Neuronal stem cell (in vitro differentiated cells): ENCODE measurements at regions not wholly inside any gene's neighbourhood (a gene's known extent, or its start where the extent isn't known, plus 50 kb on each side); places are given as distances from the start of the nearest gene placed in this dataset.

Experiments
- DNase-seq: peaks from one replicate; pipeline ENCODE4 v3.0.0-alpha.2; 2013; ENCODE audit warnings: low spot score
- H2AFZ ChIP-seq: one replicate; pipeline ENCODE4 v1.6.1; 2013; ENCODE audit warnings: mild to moderate bottlenecking, low read length, inconsistent platforms
- H2AK5ac ChIP-seq: 2 replicates; pipeline ENCODE4 v1.6.1; 2013; ENCODE audit warnings: low read depth, mild to moderate bottlenecking, inconsistent platforms, low read length, moderate library complexity, mixed read lengths
- H2BK120ac ChIP-seq: 2 replicates; pipeline ENCODE4 v1.6.1; 2013; ENCODE audit warnings: low read depth, mild to moderate bottlenecking, inconsistent platforms, low read length, moderate library complexity, mixed read lengths
- H2BK12ac ChIP-seq: one replicate; pipeline ENCODE4 v1.6.1; 2013; ENCODE audit warnings: low read length, inconsistent platforms
- H2BK15ac ChIP-seq: 2 replicates; pipeline ENCODE4 v1.6.1; 2013; ENCODE audit warnings: mild to moderate bottlenecking, low read length, inconsistent platforms, mixed read lengths
- H2BK5ac ChIP-seq: one replicate; pipeline ENCODE4 v1.6.1; 2013; ENCODE audit warnings: inconsistent platforms, mild to moderate bottlenecking, low read length, moderate library complexity
- H3K14ac ChIP-seq: one replicate; pipeline ENCODE4 v1.6.1; 2013; ENCODE audit warnings: low read length, inconsistent platforms
- H3K18ac ChIP-seq: 2 replicates; pipeline ENCODE4 v1.6.1; 2013; ENCODE audit warnings: low read length, inconsistent platforms
- H3K23ac ChIP-seq: 2 replicates; pipeline ENCODE4 v1.6.1; 2013; ENCODE audit warnings: low read depth, mild to moderate bottlenecking, mixed read lengths, low read length, inconsistent platforms; ENCODE audit not compliant: poor library complexity
- H3K27ac ChIP-seq: replicated peaks from 3 replicates; pipeline ENCODE4 v1.5.1; 2013; ENCODE audit warnings: low read length, inconsistent platforms
- H3K27me3 ChIP-seq, 3 experiments: 2 replicates each; pipeline ENCODE4 v1.6.1; 2013; ENCODE audit warnings: low read length in 3 of 3, mild to moderate bottlenecking in 2 of 3, inconsistent platforms in 1 of 3, low read depth in 1 of 3, mixed read lengths in 1 of 3, moderate library complexity in 1 of 3; ENCODE audit not compliant: control insufficient read depth in 3 of 3, insufficient read depth in 3 of 3
- H3K36me3 ChIP-seq, 2 donors: replicated peaks in 1 of 2; 2 replicates each; pipeline ENCODE4 v1.6.1; 2013; ENCODE audit warnings: low read length in 2 of 2; ENCODE audit not compliant: control insufficient read depth in 2 of 2, insufficient read depth in 2 of 2
- H3K4ac ChIP-seq: 2 replicates; pipeline ENCODE4 v1.6.1; 2013; ENCODE audit warnings: inconsistent platforms, mild to moderate bottlenecking, low read length, moderate library complexity
- H3K4me1 ChIP-seq, 2 donors: 1 replicate in 1 of 2; 2 replicates in 1 of 2; pipeline ENCODE4 v1.6.1; 2013; ENCODE audit warnings: low read length in 2 of 2, low read depth in 1 of 2; ENCODE audit not compliant: control insufficient read depth in 2 of 2, insufficient read depth in 1 of 2
- H3K4me2 ChIP-seq: one replicate; pipeline ENCODE4 v1.6.1; 2013; ENCODE audit warnings: mild to moderate bottlenecking, low read length, inconsistent platforms; ENCODE audit not compliant: insufficient read depth, poor library complexity, severe bottlenecking
- H3K4me3 ChIP-seq, 2 donors: 2 replicates each; pipeline ENCODE4 v1.5.1; 2013; ENCODE audit warnings: low read length in 2 of 2, mild to moderate bottlenecking in 2 of 2, inconsistent platforms in 1 of 2, moderate library complexity in 1 of 2
- H3K79me1 ChIP-seq: one replicate; pipeline ENCODE4 v1.6.1; 2013; ENCODE audit warnings: low read depth, mild to moderate bottlenecking, inconsistent platforms, low read length, moderate library complexity
- H3K9ac ChIP-seq: one replicate; pipeline ENCODE4 v1.6.1; 2013; ENCODE audit warnings: mild to moderate bottlenecking, low read depth, low read length, inconsistent platforms; ENCODE audit not compliant: poor library complexity
- H3K9me3 ChIP-seq, 2 donors: replicated peaks in 1 of 2; 2 replicates each; pipeline versions ENCODE3 to v1.6.1; 2013; ENCODE audit warnings: low read length in 2 of 2, mild to moderate bottlenecking in 2 of 2, inconsistent platforms in 1 of 2, low read depth in 1 of 2, mixed read lengths in 1 of 2, moderate library complexity in 1 of 2; ENCODE audit not compliant: control insufficient read depth in 2 of 2, insufficient read depth in 1 of 2
- H4K8ac ChIP-seq: one replicate; pipeline ENCODE4 v1.6.1; 2013; ENCODE audit warnings: low read depth, mild to moderate bottlenecking, inconsistent platforms, low read length, moderate library complexity
- H4K91ac ChIP-seq: one replicate; pipeline ENCODE4 v1.6.1; 2013; ENCODE audit warnings: low read length, low read depth, mild to moderate bottlenecking, inconsistent platforms; ENCODE audit not compliant: poor library complexity
- WGBS, 2 donors: extraction: QIAGEN DNeasy Blood & Tissue Kit; methylation state at CpG; one replicate each; pipeline ENCODE4 v1.1.7; 2013; ENCODE audit warnings: missing lambda C conversion rate in 2 of 2, mixed read lengths in 1 of 2; ENCODE audit not compliant: insufficient read length in 2 of 2, insufficient replicate concordance in 1 of 2; ENCODE audit errors: extremely low coverage in 2 of 2; 5-methylcytosine and 5-hydroxymethylcytosine counted together

- no peak overlapping the region for H3K23ac ChIP-seq
- H4K8ac ChIP-seq, result no peak overlapping the region
- no peak overlapping the region for H4K91ac ChIP-seq
- H3K36me3 ChIP-seq, result no peaks in the 10 kb centered on the region
- no peak overlapping the region for H3K14ac ChIP-seq
- H2BK120ac ChIP-seq, result no peak overlapping the region
- H2BK15ac ChIP-seq, result no peak overlapping the region
- H2AK5ac ChIP-seq, result no peak overlapping the region
- H3K4me2 ChIP-seq, result no peak overlapping the region
- H3K9me3 ChIP-seq, result no peaks in the 10 kb centered on the region
- no peak overlapping the region for H2BK5ac ChIP-seq
- H2BK12ac ChIP-seq, result no peak overlapping the region
- H3K9ac ChIP-seq, result no peak overlapping the region
- H3K18ac ChIP-seq, result no peak overlapping the region
- no peak overlapping the region for H3K27ac ChIP-seq
- H2AFZ ChIP-seq, result peak overlapping the region; percentile 34
- H3K4me3 ChIP-seq, result no peak overlapping the region
- no peaks in the 10 kb centered on the region for H3K27me3 ChIP-seq
- no peaks in the 10 kb centered on the region for H3K4me1 ChIP-seq
- no CpG with 5 or more reads among the region's 15 CpGs for WGBS, 2 donors
- no peak overlapping the region for H3K4ac ChIP-seq
- H3K79me1 ChIP-seq, result no peaks in the 10 kb centered on the region
- DNase-seq, result no peak
Observed at GRCh38 chr13:85363504-85363903, 435.7 kb downstream of the SLITRK6 start.

- H2BK5ac ChIP-seq, result no peak overlapping the region
- no peak overlapping the region for H3K9ac ChIP-seq
- H3K4me1 ChIP-seq, result no peaks in the 10 kb centered on the region
- no peak overlapping the region for H4K8ac ChIP-seq
- no peak overlapping the region for H2BK120ac ChIP-seq
- no CpG with 5 or more reads among the region's 29 CpGs for whole genome bisulfite sequencing, 2 donors
- H3K9me3 ChIP-seq, result no peaks in the 10 kb centered on the region
- H3K4me2 ChIP-seq, result no peak overlapping the region
- no peak overlapping the region for H3K23ac ChIP-seq
- no peak overlapping the region for H2BK12ac ChIP-seq
- no peak overlapping the region for H3K27ac ChIP-seq
- no peak overlapping the region for H2AK5ac ChIP-seq
- no peak overlapping the region for H3K4me3 ChIP-seq
- no peaks in the 10 kb centered on the region for H3K27me3 ChIP-seq
- H2BK15ac ChIP-seq, result no peak overlapping the region
- no peak overlapping the region for H3K4ac ChIP-seq
- no peak overlapping the region for H3K18ac ChIP-seq
- no peak overlapping the region for H2AFZ ChIP-seq
- H3K36me3 ChIP-seq, result no peaks in the 10 kb centered on the region
- no peak for DNase-seq
- no peaks in the 10 kb centered on the region for H3K79me1 ChIP-seq
- H4K91ac ChIP-seq, result no peak overlapping the region
- no peak overlapping the region for H3K14ac ChIP-seq
Observed at GRCh38 chr13:85362980-85363379, 436.2 kb downstream of the SLITRK6 start.

- Histone ChIP-seq H2AK5ac (no peak overlapping the region), H2BK15ac (no peak overlapping the region), H3K4me3 (no peak overlapping the region), H3K4me1 (no peaks in the 10 kb centered on the region), H2BK12ac (no peak overlapping the region), H3K9me3 (no peaks in the 10 kb centered on the region), H3K9ac (no peak overlapping the region), H2AFZ (no peak overlapping the region), H3K23ac (no peak overlapping the region), H3K4ac (no peak overlapping the region), H3K4me2 (no peak overlapping the region), H3K27ac (no peak overlapping the region), H3K14ac (no peak overlapping the region), H4K91ac (no peak overlapping the region), H3K79me1 (no peaks in the 10 kb centered on the region), H2BK120ac (no peak overlapping the region), H3K36me3 (no peaks in the 10 kb centered on the region), H4K8ac (no peak overlapping the region), H2BK5ac (no peak overlapping the region), H3K18ac (no peak overlapping the region), H3K27me3 (no peaks in the 10 kb centered on the region)
- no CpG with 5 or more reads among the region's 5 CpGs for WGBS, 2 donors
- no peak for DNase-seq
Observed at GRCh38 chr13:85347251-85347650, 452.0 kb downstream of the SLITRK6 start.

- Histone ChIP-seq H3K4me3 (no peak overlapping the region), H4K8ac (no peak overlapping the region), H2BK5ac (no peak overlapping the region), H2AFZ (no peak overlapping the region), H3K27me3 (no peaks in the 10 kb centered on the region), H3K36me3 (no peaks in the 10 kb centered on the region), H2BK15ac (no peak overlapping the region), H3K23ac (no peak overlapping the region), H3K9me3 (no peaks in the 10 kb centered on the region), H3K27ac (no peak overlapping the region), H3K4me2 (no peak overlapping the region), H2BK120ac (no peak overlapping the region), H3K18ac (no peak overlapping the region), H3K79me1 (no peaks in the 10 kb centered on the region), H3K4ac (no peak overlapping the region), H3K14ac (no peak overlapping the region), H3K9ac (no peak overlapping the region), H2AK5ac (no peak overlapping the region), H4K91ac (no peak overlapping the region), H2BK12ac (no peak overlapping the region), H3K4me1 (no peaks in the 10 kb centered on the region)
- whole genome bisulfite sequencing, 2 donors, result no CpG with 5 or more reads among the region's 4 CpGs
- DNase-seq, result no peak
Observed at GRCh38 chr13:85334187-85334586, 465.0 kb downstream of the SLITRK6 start.
